ENCODE measurements at regions not wholly inside any gene's neighbourhood (a gene's known extent, or its start where the extent isn't known, plus 50 kb on each side); places are given as distances from the start of the nearest gene placed in this dataset.
A peak's percentile ranks its signal among the peaks of the same experiment; 100 is the strongest.

- no peak for TF ChIP-seq POLR2A (IDR thresholded peaks at IDR 0.05)
- TF ChIP-seq, protein P1, sequence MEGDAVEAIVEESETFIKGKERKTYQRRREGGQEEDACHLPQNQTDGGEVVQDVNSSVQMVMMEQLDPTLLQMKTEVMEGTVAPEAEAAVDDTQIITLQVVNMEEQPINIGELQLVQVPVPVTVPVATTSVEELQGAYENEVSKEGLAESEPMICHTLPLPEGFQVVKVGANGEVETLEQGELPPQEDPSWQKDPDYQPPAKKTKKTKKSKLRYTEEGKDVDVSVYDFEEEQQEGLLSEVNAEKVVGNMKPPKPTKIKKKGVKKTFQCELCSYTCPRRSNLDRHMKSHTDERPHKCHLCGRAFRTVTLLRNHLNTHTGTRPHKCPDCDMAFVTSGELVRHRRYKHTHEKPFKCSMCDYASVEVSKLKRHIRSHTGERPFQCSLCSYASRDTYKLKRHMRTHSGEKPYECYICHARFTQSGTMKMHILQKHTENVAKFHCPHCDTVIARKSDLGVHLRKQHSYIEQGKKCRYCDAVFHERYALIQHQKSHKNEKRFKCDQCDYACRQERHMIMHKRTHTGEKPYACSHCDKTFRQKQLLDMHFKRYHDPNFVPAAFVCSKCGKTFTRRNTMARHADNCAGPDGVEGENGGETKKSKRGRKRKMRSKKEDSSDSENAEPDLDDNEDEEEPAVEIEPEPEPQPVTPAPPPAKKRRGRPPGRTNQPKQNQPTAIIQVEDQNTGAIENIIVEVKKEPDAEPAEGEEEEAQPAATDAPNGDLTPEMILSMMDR (IDR thresholded peaks at IDR 0.05), result peak; percentile 34 to 68 (median 52)
Measured at GRCh38 chr6:133837801-133838349, 51.0 kb upstream of the TCF21 start.

All from adrenal gland (tissue), 5 donors.